H9 (cell line): ENCODE measurements at regions not wholly inside any gene's neighbourhood (a gene's known extent, or its start where the extent isn't known, plus 50 kb on each side); places are given as distances from the start of the nearest gene placed in this dataset.

Source experiments
- DNase-seq: peaks from one replicate; pipeline ENCODE4 v3.0.0-alpha.2; 2017
- H2AFZ ChIP-seq: one replicate; pipeline ENCODE4 v1.6.1; 2013; ENCODE audit warnings: mild to moderate bottlenecking, low read length, control low read depth, moderate library complexity
- H2AK5ac ChIP-seq: 2 replicates; pipeline ENCODE4 v1.6.1; 2013; ENCODE audit warnings: low read length, control low read depth, mixed read lengths; ENCODE audit not compliant: insufficient read length
- H2BK120ac ChIP-seq: one replicate; pipeline ENCODE4 v1.6.1; 2013; ENCODE audit warnings: low read depth, mild to moderate bottlenecking, low read length, control low read depth, inconsistent platforms; ENCODE audit not compliant: poor library complexity, severe bottlenecking
- H2BK12ac ChIP-seq: 2 replicates; pipeline ENCODE4 v1.6.1; 2013; ENCODE audit warnings: low read length, control low read depth, mixed read lengths, low read depth; ENCODE audit not compliant: insufficient read length
- H2BK15ac ChIP-seq: 2 replicates; pipeline ENCODE4 v1.6.1; 2013; ENCODE audit warnings: low read depth, low read length, control low read depth
- H2BK20ac ChIP-seq: one replicate; pipeline ENCODE4 v1.6.1; 2013; ENCODE audit warnings: low read depth, mild to moderate bottlenecking, low read length, control low read depth, inconsistent platforms; ENCODE audit not compliant: poor library complexity, severe bottlenecking
- H2BK5ac ChIP-seq: 2 replicates; pipeline ENCODE4 v1.6.1; 2013; ENCODE audit warnings: low read length, control low read depth, mixed read lengths; ENCODE audit not compliant: insufficient read length
- H3K14ac ChIP-seq: 2 replicates; pipeline ENCODE4 v1.6.1; 2013; ENCODE audit warnings: low read length, control low read depth; ENCODE audit not compliant: insufficient read depth
- H3K18ac ChIP-seq: 2 replicates; pipeline ENCODE4 v1.6.1; 2013; ENCODE audit warnings: low read depth, mild to moderate bottlenecking, mixed read lengths, low read length, control low read depth; ENCODE audit not compliant: insufficient read length
- H3K23ac ChIP-seq: 2 replicates; pipeline ENCODE4 v1.6.1; 2013; ENCODE audit warnings: low read length, control low read depth, mixed read lengths, low read depth; ENCODE audit not compliant: insufficient read length
- H3K23me2 ChIP-seq: 2 replicates; pipeline ENCODE4 v1.6.1; 2013; ENCODE audit warnings: low read depth, mild to moderate bottlenecking, mixed read lengths, low read length, control low read depth; ENCODE audit not compliant: insufficient read length, poor library complexity, severe bottlenecking
- H3K27ac ChIP-seq: 2 replicates; pipeline ENCODE4 v1.5.1; 2013; ENCODE audit warnings: low read length, control low read depth, mixed read lengths, low read depth; ENCODE audit not compliant: insufficient read length
- H3K27me3 ChIP-seq: 2 replicates; pipeline ENCODE4 v1.6.1; 2013; ENCODE audit warnings: low read length, control low read depth, inconsistent platforms; ENCODE audit not compliant: insufficient read depth
- H3K4ac ChIP-seq: 2 replicates; pipeline ENCODE4 v1.6.1; 2013; ENCODE audit warnings: low read depth, mild to moderate bottlenecking, control low read depth, inconsistent platforms, low read length, moderate library complexity
- H3K4me1 ChIP-seq: 2 replicates; pipeline ENCODE4 v1.6.1; 2013; ENCODE audit warnings: low read length, control low read depth, inconsistent platforms; ENCODE audit not compliant: insufficient read depth
- H3K4me2 ChIP-seq: 2 replicates; pipeline ENCODE4 v1.6.1; 2013; ENCODE audit warnings: low read length, control low read depth, mixed read lengths; ENCODE audit not compliant: insufficient read length, insufficient read depth
- H3K56ac ChIP-seq: 2 replicates; pipeline ENCODE4 v1.6.1; 2013; ENCODE audit warnings: low read depth, mild to moderate bottlenecking, mixed read lengths, low read length, control low read depth; ENCODE audit not compliant: insufficient read length
- H3K79me1 ChIP-seq: 2 replicates; pipeline ENCODE4 v1.6.1; 2013; ENCODE audit warnings: low read depth, mild to moderate bottlenecking, moderate library complexity, low read length, control low read depth, inconsistent platforms; ENCODE audit not compliant: insufficient read depth, poor library complexity, severe bottlenecking
- H3K79me2 ChIP-seq: 2 replicates; pipeline ENCODE4 v1.6.1; 2013; ENCODE audit warnings: low read length, control low read depth, inconsistent platforms; ENCODE audit not compliant: insufficient read depth
- H3K9ac ChIP-seq: 2 replicates; pipeline ENCODE4 v1.6.1; 2013; ENCODE audit warnings: low read length, control low read depth, mixed read lengths; ENCODE audit not compliant: insufficient read length; ENCODE audit errors: extremely low read depth
- H3K9me3 ChIP-seq: one replicate; pipeline ENCODE4 v1.6.1; 2013; ENCODE audit warnings: low read depth, low read length, inconsistent platforms; ENCODE audit not compliant: control insufficient read depth
- H3T11ph ChIP-seq: one replicate; pipeline ENCODE4 v1.6.1; 2013; ENCODE audit warnings: mild to moderate bottlenecking, low read length, control low read depth, inconsistent platforms
- H4K20me1 ChIP-seq: one replicate; pipeline ENCODE4 v1.6.1; 2013; ENCODE audit not compliant: control insufficient read depth, insufficient read length, insufficient read depth
- H4K5ac ChIP-seq: 2 replicates; pipeline ENCODE4 v1.6.1; 2013; ENCODE audit warnings: low read depth, mild to moderate bottlenecking, mixed read lengths, low read length, control low read depth; ENCODE audit not compliant: insufficient read length
- H4K8ac ChIP-seq: replicated peaks from 2 replicates; pipeline ENCODE4 v1.6.1; 2013; ENCODE audit warnings: low read length, control low read depth, mixed read lengths, low read depth; ENCODE audit not compliant: insufficient read length
- H4K91ac ChIP-seq: 2 replicates; pipeline ENCODE4 v1.6.1; 2013; ENCODE audit warnings: low read depth, mild to moderate bottlenecking, moderate library complexity, mixed read lengths, low read length, control low read depth; ENCODE audit not compliant: insufficient read length
- H3K27ac Mint-ChIP-seq, 3 experiments: 2 replicates in 2 of 3; 3 replicates in 1 of 3; pipeline ENCODE4 v1.8.0; 2020 to 2021; ENCODE audit warnings: mixed read lengths in 3 of 3, mild to moderate bottlenecking in 1 of 3, moderate library complexity in 1 of 3
- H3K27me3 Mint-ChIP-seq: 2 replicates; pipeline ENCODE4 v1.8.0; 2021; ENCODE audit warnings: low read depth, mild to moderate bottlenecking, moderate library complexity, mixed read lengths
- H3K36me3 Mint-ChIP-seq, 3 experiments: 2 replicates in 2 of 3; 3 replicates in 1 of 3; pipeline ENCODE4 v1.8.0; 2020 to 2021; ENCODE audit warnings: low read depth in 3 of 3, mixed read lengths in 3 of 3; ENCODE audit not compliant: insufficient read depth in 1 of 3
- H3K4me1 Mint-ChIP-seq, 2 experiments: 2 replicates each; pipeline ENCODE4 v1.8.0; 2020; ENCODE audit warnings: mixed read lengths in 2 of 2
- H3K4me3 Mint-ChIP-seq, 2 experiments: 2 replicates in 1 of 2; 3 replicates in 1 of 2; pipeline ENCODE4 v1.8.0; 2020 to 2021; ENCODE audit warnings: mild to moderate bottlenecking in 2 of 2, mixed read lengths in 2 of 2, moderate library complexity in 1 of 2
- H3K9me3 Mint-ChIP-seq, 2 experiments: 2 replicates in 1 of 2; 3 replicates in 1 of 2; pipeline ENCODE4 v1.8.0; 2020; ENCODE audit warnings: mild to moderate bottlenecking in 2 of 2, mixed read lengths in 2 of 2, moderate library complexity in 1 of 2
- WGBS: extraction: QIAGEN DNeasy Blood & Tissue Kit; methylation state at CpG from one replicate; pipeline ENCODE4 v1.1.7; 2013; ENCODE audit warnings: missing lambda C conversion rate, low lambda C conversion rate, mixed read lengths; ENCODE audit not compliant: insufficient read length; ENCODE audit errors: extremely low coverage; 5-methylcytosine and 5-hydroxymethylcytosine counted together
- TF ChIP-seq, protein P1 (sequence below): fragments of 200-600 bp; sonication (generic); conservative IDR thresholded peaks from 3 replicates; pipeline ENCODE4 v1.8.0; 2021; ENCODE audit warnings: antibody characterized with exemption, mild to moderate bottlenecking

DNA sequence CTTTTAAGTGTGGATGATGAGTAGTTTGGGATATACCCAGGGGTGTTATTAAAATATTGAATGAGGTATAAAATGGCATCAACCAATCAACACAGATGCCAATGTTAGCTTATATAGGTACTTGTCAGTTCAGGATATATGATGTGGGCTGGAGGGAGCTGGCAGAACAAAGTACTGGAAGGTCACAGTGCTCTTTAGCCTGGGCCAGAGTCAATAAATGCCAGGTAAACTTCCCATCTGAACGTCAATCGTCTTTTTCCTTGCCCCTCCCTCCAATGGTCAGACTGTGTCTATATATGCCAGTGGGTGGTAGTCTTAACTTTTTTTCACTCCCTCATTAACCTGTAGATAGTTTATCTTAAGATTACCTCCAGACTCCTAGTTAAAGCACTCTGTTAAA is 140.8 kb upstream of the RBMS1 start:
- Mint-ChIP-seq H3K36me3 (peaks cover 3 to 21% (median 4%) of the 10 kb centered on the region in 3 experiments), H3K27me3 (no peaks in the 10 kb centered on the region; the same call in 1 of the 2 replicates), H3K9me3 (peaks cover 11 to 14% of the 10 kb centered on the region in 2 experiments), H3K4me1 (peaks cover 17 to 20% of the 10 kb centered on the region in 2 experiments), H3K4me3 (no peak overlapping the region), H3K27ac (no peak overlapping the region)
- H3K23me2 ChIP-seq: no peaks in the 10 kb centered on the region
- TF ChIP-seq, protein P1, sequence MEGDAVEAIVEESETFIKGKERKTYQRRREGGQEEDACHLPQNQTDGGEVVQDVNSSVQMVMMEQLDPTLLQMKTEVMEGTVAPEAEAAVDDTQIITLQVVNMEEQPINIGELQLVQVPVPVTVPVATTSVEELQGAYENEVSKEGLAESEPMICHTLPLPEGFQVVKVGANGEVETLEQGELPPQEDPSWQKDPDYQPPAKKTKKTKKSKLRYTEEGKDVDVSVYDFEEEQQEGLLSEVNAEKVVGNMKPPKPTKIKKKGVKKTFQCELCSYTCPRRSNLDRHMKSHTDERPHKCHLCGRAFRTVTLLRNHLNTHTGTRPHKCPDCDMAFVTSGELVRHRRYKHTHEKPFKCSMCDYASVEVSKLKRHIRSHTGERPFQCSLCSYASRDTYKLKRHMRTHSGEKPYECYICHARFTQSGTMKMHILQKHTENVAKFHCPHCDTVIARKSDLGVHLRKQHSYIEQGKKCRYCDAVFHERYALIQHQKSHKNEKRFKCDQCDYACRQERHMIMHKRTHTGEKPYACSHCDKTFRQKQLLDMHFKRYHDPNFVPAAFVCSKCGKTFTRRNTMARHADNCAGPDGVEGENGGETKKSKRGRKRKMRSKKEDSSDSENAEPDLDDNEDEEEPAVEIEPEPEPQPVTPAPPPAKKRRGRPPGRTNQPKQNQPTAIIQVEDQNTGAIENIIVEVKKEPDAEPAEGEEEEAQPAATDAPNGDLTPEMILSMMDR: no peak
- H2AK5ac ChIP-seq: no peak overlapping the region
- H3K14ac ChIP-seq: no peak overlapping the region
- no peak overlapping the region for H3K4ac ChIP-seq
- no peak overlapping the region for H3K4me2 ChIP-seq
- H2AFZ ChIP-seq: no peak overlapping the region
- no peaks in the 10 kb centered on the region for H3K9me3 ChIP-seq
- H3K27ac ChIP-seq: no peak overlapping the region
- H3T11ph ChIP-seq: no peak overlapping the region
- H3K56ac ChIP-seq: no peak overlapping the region
- H3K27me3 ChIP-seq: no peaks in the 10 kb centered on the region
- no peak overlapping the region for H2BK5ac ChIP-seq
- no peak overlapping the region for H3K23ac ChIP-seq
- H3K18ac ChIP-seq: no peak overlapping the region
- H3K9ac ChIP-seq: no peak overlapping the region
- no CpG with 5 or more reads among the region's 2 CpGs for WGBS
- H4K5ac ChIP-seq: no peak overlapping the region
- H3K79me1 ChIP-seq: no peaks in the 10 kb centered on the region
- no peak overlapping the region for H2BK120ac ChIP-seq
- no peak overlapping the region for H4K8ac ChIP-seq
- H4K91ac ChIP-seq: no peak overlapping the region
- H4K20me1 ChIP-seq: no peaks in the 10 kb centered on the region
- H3K79me2 ChIP-seq: no peaks in the 10 kb centered on the region
- H2BK15ac ChIP-seq: no peak overlapping the region
- no peak for DNase-seq
- no peak overlapping the region for H2BK20ac ChIP-seq
- no peaks in the 10 kb centered on the region for H3K4me1 ChIP-seq
- no peak overlapping the region for H2BK12ac ChIP-seq
